ENCODE measurements at regions not wholly inside any gene's neighbourhood (a gene's known extent, or its start where the extent isn't known, plus 50 kb on each side); places are given as distances from the start of the nearest gene placed in this dataset.

DNA sequence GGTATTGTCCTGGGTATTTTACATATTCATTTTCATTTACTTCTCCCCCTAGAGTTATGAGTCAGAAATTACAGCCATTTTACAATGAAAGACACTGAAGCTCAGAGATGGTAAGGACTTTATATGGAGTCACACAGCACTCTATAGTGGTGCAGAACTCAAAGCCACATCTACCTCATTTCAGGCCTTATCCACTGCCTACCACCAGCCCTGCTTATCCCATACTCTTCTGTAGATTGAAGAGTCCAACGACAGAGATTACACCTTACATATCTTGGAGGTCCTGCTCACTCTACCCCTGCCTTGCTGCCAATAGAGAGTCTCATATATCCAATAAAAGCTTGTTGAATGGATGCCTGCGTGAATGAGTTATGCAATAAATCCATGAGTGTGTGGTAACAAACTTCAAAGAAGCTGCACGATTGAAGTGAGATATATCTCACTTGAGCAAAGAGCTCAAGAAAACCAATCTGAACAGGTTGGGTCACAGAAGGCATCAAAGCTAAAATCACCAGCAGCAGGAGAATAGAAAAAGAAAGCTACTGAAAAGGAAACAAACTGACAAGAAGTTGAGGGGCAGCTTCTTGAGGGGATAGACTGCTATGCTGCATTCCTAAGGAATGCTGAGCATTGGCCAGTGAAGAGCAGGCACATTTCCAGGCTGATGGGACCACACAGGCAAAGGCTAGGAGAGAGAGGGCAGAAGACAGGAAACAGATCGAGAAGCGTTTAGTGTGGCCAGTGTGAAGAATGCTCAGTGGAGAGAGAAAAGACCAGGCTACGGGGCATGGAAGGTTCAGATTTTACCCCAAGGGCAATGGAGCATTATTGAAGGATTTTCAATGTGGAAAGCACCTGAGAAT is 585.6 kb downstream of the DHX35 start:
- DNase-seq (ENCODE audit: low read depth), result no peak

DNA sequence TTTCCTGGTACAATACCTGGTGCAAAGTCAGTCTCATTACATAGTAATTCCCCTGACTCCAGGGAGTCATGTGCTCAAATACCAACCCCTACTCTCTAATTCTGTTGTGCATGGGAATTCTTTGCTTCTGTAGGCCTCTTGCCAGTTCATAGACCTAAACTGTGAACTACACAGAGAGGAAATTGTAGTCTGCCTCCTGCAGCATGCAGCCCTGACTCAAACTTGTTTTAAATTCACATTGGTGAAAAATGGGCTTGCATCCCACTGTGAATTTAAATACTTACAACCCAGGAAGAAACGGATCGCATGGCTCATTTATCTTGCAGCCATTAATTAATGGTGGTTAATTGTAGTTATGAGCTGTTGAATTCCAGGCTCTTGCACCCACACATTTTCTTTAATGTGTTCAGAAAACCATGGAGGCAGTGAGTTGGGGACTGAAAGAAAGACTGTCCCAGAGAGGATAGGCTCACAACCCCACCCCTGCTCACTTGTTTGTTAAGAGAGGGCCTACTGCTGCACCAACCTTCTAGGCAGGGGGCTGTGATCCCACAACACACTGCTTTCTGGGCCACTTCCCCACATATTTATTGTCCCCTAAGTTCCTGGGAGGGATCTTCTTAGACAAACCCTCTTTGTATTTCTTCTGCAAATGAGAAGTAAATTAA is 579.1 kb downstream of the DHX35 start:
- DNase-seq (ENCODE audit: low read depth), result no peak

DNA sequence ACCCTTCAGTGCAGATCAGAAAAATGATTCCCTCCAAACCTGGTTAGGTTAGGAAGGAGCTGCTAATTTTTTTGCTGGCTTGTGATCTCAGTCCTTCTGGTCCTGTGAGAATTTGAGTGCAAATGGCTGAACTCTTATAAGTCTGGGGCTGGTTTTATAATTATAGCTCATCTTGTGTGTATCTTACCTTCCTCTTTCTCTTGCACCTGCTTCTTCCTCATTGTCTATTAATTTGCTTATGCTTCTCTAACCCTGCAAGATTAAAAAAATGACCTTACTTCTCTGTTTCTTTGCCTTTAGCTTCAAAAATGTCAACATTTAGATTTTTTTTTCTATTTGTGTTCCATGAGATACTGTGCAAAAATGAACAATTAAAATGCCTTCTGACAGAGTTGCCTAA is 576.2 kb downstream of the DHX35 start:
- DNase-seq (ENCODE audit: low read depth), result no peak

DNA sequence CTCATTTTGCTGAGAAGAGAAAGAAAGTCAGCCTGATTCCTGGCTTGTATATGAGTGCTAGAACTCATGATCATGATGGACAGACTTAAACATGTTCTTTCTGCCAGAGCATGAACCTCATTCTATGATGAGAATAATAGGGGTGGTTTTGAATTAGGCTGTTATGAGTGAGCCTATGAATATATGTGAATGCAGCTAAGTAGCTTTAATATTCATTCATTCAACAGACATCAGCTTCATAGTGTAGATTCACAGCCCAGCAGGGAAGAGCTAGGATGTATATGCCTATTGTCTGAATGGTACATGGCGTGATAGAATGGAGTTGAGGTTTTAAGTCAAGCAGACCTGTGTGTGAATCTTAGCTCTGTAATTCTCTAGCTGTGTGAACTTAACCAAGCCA is 573.2 kb downstream of the DHX35 start:
- no peak for DNase-seq (ENCODE audit: low read depth)

DNA sequence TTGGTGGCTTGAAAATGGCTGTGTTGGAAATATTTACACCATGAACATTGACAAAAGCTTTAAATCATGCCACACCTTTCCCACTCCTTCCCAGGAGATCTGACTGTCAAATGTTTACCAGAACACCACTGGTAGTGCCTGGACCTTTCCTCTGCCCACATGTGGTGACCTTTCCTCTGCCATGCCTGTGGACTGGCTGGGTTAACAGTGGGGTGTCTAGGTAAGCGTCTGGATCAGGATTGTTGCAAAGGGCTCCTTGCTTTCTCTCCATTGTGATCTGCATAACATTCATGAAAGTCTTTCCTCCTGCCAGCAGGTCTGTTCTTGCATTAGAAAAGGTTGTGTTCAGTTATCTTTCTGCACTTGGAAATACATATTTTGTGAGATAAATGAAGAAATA is 572.7 kb downstream of the DHX35 start:
- DNase-seq (ENCODE audit: low read depth), result no peak

DNA sequence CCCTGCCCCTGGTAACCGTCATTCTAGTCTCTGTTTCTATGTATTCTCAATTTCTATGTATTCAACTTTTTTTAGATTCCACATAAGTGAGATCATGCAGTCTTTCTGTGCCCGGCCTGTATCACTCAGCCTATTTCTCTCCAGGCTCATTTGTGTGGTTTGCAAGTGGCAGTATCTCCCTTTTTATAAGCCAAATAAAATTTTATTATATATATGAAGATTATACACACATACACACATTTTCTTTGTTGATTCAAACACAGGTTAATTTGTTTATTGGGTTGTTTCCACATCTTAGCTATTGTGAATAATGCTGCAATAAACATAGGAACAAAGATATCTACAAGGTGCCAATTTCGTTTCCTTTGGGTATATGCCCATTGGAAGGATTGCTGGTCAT is 571.7 kb downstream of the DHX35 start:
- no peak for DNase-seq (ENCODE audit: low read depth)

DNA sequence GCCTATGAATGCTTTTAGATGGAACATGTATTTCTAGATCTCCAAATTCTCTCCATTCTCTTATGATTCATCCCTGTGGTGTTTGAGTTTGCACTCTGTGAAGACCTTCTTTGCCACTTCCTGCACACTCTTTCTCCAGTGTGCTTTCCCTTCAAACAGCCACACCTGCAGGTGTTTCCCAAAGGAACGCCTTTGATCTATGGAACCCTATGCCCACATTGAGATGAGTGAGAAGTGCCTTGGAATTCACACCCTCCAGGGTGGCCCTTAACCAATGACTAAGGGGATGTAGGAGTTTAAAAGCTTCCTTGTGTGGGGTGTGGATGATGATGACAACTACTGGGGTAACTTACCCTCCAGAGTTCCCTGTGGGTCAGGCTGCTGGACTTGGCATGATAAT is 570.1 kb downstream of the DHX35 start:
- DNase-seq (ENCODE audit: low read depth), result no peak

DNA sequence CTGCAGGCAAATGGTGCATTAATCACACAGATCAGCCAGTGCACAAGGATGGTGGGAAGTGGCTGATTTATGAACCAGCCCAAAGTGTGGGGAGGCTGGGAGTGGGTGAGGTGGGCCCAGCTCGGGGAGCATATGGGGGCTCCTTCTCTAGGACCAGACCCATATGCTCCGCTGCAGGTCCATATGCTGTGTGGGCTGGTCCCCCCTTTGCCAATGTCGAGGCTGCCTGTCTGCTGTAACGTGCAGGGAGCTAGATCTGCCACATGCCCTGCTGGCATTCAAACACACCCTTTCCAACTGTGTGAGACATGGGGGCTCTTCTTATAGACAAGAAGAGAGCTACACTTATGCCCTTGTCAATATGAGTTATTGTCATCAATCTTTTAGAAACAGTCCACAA is 566.3 kb downstream of the DHX35 start:
- no peak for DNase-seq (ENCODE audit: low read depth)

DNA sequence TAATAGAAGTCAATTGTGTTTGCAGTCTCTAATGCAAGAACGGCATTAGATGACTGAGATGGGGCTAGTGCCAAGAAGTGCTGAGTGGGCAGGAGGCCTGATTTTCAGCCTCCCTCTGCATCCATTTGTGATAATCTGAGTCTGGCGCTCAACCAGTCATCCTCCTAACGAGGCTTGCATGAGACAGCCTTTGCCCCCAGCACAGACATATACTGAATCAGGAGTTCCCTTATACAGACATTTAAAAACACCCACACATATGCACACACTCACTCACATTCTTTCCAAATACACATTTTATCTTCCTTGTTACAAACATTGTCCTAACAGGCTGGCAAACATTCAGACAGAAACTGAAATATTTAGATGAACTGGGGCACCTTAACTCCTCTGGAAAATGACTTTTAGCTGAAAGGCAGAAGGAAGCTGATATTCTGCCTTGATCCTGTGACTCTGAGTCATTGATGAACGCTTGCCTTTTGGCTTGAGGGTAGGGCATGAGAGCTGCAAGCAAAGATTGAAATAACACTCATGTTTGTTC is 562.3 kb downstream of the DHX35 start:
- no peak for DNase-seq (ENCODE audit: low read depth)

DNA sequence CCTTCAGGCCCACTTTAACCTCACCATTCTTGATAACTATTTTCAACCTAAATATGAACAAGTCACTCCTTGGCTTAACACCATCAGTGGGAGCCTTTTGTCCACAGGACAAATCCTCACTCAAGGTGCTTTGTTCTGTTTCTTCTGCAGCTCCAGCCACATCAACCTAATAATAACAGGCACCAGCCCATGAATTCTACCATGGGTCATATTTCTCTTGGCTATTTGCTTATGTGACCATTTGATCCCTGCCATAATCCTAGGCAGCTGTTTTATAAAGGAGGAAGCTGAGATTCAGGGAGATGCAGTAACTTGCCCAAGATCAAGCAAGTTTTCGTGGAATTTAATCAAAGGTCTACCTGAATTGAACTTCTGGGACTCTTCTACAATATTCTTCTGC is 561.3 kb downstream of the DHX35 start:
- no peak for DNase-seq (ENCODE audit: low read depth)

DNA sequence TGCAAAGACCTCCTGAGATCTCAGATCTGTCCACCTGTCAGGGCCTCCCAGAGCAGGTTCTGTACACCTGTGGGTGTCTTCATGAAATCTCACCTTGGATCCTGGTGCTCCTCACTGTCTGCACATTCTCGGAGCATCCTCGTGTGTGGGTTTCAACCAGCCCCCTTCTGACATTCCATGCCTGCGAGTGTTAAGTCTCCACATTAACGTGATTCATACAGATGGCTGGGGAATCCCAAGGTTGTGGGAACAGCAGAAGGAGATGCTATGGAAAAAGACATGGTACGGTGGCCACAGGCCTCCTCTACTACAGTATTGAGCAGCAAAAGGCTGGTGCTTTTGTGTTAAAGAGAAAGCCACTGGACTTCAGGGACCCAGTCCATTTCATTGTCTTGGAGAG is 556.5 kb downstream of the DHX35 start:
- DNase-seq (ENCODE audit: low read depth), result no peak

DNA sequence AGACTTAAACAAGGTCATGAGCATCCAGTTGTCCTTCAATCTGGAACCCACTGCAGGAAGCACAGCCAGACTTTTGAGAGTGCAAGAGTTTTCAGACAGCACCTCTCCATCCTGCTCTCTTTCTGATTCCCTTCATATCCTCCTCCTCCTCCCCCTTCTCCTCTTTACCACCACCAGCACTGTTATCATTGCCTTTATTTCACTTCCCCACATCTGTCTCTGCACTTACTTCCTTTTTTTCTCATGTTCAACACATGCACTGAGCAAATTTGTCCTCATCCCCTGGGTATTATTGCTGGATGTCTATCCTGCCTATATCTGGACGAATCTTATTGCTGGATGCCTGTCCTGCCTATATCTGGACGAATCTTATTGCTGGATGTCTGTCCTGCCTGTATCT is 554.8 kb downstream of the DHX35 start:
- no peak for DNase-seq (ENCODE audit: low read depth)

DNA sequence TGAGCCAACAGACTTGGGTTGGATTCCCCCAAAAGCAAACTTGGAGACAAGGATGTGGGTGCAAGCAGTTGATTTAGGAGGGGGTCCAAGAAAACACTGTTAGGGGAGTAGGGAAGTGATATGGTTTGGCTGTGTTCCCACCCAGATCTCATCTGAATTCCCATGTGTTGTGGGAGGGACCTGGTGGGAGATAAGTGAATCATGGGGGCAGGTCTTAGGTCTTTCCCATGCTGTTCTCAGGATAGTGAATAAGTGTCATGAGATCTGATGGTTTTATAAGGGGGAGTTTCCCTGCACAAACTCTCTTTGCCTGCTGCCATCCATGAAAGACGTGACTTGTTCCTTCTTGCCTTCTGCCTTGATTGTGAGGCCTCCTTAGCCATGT is 542.6 kb downstream of the DHX35 start:
- DNase-seq (ENCODE audit: low read depth), result no peak

DNA sequence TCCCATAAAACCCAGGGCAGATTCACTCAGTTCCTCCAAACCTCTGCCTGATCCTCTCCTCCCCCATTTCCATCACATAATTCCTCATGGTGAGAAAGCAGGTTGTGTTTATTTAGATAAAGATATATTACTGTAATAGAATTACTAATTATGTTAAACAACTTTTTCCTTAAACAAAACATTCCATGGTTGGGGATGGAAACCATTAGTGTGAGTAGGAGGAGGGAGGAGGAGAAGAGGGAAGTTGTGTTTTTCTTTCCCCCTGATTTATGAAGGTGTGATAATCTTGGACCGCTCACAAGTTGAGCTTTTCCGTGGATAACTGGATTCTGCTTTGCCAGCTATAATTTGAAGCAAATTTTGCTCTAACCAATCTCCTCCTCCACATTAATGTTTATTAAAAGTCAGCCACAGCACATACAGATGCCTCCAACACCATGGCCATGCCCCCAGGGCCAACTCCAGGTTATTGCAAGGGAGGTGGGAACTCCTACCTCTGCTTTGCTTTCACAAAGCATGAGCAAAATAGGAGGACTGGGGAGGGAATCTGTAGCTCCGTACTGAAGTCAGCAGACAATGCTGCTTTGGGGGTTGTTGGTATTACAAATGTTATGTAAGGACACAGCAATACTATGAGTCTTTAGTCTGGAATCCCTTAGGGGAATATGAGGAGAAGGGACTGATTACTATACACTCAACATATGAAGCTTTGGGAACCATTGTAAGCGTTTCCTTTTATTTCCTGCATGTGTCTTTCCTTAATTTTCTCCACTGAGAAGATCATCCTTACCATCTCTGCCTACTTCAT is 542.0 kb downstream of the DHX35 start:
- no peak for DNase-seq (ENCODE audit: low read depth)

DNA sequence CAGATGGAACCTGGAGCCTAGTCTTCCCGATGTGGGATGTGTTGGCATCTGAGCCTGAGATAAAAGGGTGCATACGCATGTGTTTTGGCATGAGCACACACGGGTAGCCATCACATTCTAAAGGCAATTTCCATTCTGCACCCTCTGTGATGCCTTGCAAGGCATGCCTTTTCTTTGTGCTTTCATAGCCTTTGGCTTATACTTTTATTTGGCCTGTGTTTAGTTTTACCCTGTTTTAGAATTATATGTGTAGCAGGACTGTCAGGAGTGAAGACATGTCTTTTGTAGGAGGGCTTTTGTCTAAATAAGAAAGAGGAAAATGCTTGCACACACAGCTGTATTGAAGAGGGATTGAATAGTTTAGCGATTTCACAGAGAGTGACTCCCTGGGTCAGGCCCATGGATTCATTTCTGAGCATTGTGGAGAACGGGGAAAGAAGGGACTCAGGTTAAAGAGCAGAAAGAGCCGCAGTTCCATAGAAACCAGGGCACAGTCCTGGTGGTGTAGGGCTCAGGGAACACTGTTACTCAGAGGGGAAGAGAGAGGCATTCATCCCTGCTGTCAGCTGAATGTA is 530.2 kb downstream of the DHX35 start:
- no peak for DNase-seq (ENCODE audit: low read depth)

DNA sequence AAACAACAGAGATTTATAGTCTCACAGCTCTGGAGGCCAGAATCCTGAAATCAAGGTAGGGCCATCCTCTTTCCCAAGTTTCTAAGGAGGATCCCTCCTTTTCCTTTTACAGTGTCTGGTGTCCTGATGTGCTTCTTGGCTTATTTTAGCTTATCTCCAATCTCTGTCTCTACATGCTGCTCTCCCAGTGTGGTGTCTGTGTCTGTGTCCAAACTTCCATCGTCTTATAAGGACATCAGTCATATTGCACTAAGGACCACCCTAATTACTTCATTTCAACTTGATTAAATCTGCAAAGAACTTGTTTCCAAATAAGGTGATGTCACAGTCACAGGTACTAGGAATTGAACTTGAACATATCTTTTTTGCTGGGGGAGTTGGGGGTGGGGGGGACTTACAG is 529.6 kb downstream of the DHX35 start:
- no peak for DNase-seq (ENCODE audit: low read depth)

DNA sequence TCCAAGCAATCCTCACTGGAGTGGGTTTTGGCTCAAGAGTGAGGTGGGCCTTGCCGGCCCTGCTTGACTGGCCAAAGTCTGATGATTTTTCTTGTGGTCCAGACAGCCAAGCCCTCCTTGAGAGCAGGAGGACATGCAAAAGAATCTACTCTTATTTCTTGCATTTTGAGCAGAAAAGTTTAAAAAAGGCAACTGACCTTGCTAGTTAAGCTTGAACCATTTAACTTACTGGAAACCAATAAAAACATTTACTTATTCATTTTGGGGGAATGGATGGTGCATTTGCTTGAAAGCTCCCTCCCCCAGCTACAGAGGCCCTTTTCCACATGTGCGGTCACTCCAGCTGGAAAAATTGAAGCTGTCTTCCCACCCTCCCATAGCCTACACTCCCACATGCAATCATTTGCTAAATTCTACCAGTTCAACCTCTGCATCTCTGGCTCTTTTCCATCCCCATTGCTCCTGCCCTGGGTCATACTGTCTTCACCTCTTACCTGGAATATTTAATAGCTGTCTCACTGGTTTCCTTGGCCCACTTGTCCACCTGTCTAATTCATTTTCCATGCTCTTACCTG is 527.9 kb downstream of the DHX35 start:
- DNase-seq (ENCODE audit: low read depth), result no peak

DNA sequence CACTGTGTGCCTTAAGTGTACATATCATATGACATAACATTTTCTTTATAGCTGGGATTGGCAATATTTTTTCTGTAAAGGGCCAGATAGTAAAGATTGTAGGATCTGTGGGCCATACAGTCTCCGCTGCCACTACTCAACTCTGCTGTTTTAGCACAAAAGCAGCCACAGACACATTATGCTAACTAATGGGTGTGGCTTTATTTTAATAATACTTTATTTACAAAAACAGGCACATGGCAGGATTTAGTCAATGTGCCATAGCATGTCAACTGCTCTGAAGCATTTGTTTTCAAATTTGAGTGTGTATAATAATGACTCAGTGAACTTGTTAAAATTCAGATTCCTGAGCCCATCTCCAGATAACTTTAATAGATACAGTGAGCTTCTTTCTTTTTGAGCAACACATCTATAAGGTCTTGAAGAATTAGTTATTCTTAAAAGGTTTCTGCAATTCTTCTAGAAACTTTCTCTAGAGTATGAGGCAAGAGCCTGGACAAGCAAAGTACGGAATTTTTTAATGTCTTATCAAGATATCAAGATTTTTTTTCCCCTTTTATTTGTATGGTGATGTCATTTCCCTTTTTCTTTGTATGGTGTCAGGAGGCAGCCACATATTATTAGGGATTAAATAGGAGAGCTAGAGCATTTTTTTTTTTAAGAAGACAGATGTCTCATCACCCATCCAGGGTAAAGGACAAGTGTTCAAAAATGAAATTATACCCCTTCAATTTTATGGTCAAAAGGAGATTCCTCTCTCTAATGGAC is 518.3 kb downstream of the DHX35 start:
- DNase-seq (ENCODE audit: low read depth), result no peak

DNA sequence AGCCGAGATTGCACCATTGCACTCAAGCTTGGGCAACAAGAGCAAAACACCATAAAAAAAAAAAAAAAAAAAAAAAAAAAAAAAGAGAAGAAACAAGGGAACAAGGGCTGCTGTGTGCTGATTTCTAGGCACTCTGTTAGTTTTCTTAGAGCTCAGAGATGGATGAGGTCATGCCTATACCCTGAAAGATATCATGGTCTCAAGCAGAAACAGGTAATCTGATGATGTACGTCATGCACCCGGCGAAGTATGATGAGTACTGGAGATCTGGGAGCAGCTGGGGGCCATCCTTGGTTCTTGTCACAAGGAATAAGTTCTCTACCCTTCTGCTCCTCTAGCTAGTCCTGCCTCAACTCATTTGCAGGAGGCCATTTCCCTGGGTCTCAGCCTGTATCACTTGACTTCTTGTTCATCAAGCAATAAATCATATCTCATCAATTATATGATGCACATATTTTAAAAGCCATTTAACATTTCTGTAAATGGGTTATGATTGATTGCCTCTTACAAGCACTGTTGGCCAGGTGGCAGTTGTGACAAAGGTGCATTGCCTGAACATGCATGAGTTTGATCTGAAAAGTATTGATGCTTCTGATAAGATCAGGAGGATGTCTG is 517.2 kb downstream of the DHX35 start:
- no peak for DNase-seq (ENCODE audit: low read depth)

DNA sequence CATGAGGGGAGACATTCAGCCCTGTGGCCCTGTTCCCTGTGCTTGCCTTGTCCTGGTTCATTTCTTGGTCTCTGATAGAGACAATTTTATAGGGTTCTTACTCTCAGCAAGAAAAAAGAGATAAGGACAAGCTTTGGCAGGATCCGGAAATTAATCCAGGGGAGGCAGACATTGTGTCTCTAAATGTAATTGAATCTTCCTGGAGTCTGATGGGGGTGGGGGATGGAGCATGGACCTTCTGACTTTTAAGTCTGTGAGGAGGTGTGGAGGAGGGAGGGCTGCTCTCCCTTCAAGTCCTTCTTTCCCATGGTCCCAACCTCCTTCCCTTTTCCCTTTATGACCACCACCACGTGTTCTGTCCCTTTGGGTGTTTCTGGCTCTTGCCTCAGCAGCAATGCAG is 512.7 kb downstream of the DHX35 start:
- DNase-seq (ENCODE audit: low read depth), result no peak

DNA sequence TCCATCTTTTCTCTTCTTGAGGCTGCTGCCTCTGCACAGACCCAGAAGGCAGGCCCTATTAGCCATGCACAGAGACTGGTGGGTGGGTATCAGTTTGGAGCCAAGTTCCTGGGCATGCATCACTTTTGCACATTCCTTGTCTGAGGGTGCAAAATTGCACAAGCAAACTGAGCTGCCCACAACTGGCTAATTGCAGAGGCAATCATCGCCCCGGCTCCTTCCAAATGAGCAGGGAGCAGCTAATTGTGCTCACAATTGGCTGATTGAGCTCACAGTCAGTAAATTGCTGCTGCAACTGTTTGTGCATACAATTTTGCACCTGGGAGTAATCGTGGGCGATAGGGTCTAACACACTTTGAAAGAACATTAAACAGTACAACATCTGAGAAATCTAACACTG is 511.4 kb downstream of the DHX35 start:
- no peak for DNase-seq (ENCODE audit: low read depth)

Data from activated T-helper 9 cell treated with anti-CD3 and anti-CD28 coated beads, Interleukin-2, amount 50 U/mL, for 16 hours (primary cell).